Lower leg skin (tissue), 4 donors: ENCODE measurements at regions not wholly inside any gene's neighbourhood (a gene's known extent, or its start where the extent isn't known, plus 50 kb on each side); places are given as distances from the start of the nearest gene placed in this dataset.
"Not testable (repeated sequence)": the region's sequence is repeated elsewhere in the genome, so short reads cannot be mapped to it uniquely, and the experiment has no call there.

Source experiments
- DNase-seq, 2 donors: peaks; one replicate each; pipeline ENCODE4 v3.0.0-alpha.2; 2019; ENCODE audit warnings: low spot score in 2 of 2
- H3K4me3 ChIP-seq: fragments of 200-600 bp; sonication (generic); 2 replicates; pipeline ENCODE4 v1.5.1; 2017; ENCODE audit warnings: mild to moderate bottlenecking, low read depth; ENCODE audit not compliant: poor library complexity, severe bottlenecking
- POLR2A ChIP-seq, 2 donors: fragments of 450-650 bp; IDR thresholded peaks; one replicate each; pipeline ENCODE4 v1.6.1; 2016 to 2017; ENCODE audit warnings: antibody characterized with exemption in 2 of 2, mild to moderate bottlenecking in 1 of 2, moderate library complexity in 1 of 2
- WGBS, 2 donors: methylation state at CpG; one replicate each; pipeline ENCODE4 v1.1.5; 2018; 5-methylcytosine and 5-hydroxymethylcytosine counted together
- intact Hi-C: fragments of 100-400 bp; cut with DNase I; formaldehyde crosslinking; loops from one replicate; pipeline ENCODE4 v1.15.0; 2023; ENCODE audit warnings: low total_unique reads
- TF ChIP-seq, protein P1 (sequence below), 3 donors: fragments of 450-650 bp; IDR thresholded peaks; one replicate each; pipeline ENCODE4 v1.5.1; 2016; ENCODE audit warnings: antibody characterized with exemption in 3 of 3, mild to moderate bottlenecking in 3 of 3, moderate library complexity in 2 of 3

GRCh38 chr9:74404620-74405019 lies 92.5 kb upstream of the RORB start:
- no peak overlapping the region for H3K4me3 ChIP-seq
- 77 to 88% methylated on average over 2 of the region's 2 CpGs for WGBS, 2 donors
- intact Hi-C loops: no loop called here

GRCh38 chr9:74407166-74407565 lies 90.0 kb upstream of the RORB start:
- intact Hi-C loops: no loop called here
- WGBS, 2 donors: 67 to 77% methylated on average over 3 of the region's 3 CpGs
- no peak for DNase-seq

More at GRCh38 chr9:74404620-74405019, 92.5 kb upstream of the RORB start:
- DNase-seq: no peak
- TF ChIP-seq POLR2A (IDR thresholded peaks at IDR 0.05): no peak
- TF ChIP-seq, protein P1, sequence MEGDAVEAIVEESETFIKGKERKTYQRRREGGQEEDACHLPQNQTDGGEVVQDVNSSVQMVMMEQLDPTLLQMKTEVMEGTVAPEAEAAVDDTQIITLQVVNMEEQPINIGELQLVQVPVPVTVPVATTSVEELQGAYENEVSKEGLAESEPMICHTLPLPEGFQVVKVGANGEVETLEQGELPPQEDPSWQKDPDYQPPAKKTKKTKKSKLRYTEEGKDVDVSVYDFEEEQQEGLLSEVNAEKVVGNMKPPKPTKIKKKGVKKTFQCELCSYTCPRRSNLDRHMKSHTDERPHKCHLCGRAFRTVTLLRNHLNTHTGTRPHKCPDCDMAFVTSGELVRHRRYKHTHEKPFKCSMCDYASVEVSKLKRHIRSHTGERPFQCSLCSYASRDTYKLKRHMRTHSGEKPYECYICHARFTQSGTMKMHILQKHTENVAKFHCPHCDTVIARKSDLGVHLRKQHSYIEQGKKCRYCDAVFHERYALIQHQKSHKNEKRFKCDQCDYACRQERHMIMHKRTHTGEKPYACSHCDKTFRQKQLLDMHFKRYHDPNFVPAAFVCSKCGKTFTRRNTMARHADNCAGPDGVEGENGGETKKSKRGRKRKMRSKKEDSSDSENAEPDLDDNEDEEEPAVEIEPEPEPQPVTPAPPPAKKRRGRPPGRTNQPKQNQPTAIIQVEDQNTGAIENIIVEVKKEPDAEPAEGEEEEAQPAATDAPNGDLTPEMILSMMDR (IDR thresholded peaks at IDR 0.05): no peak

GRCh38 chr9:74412236-74412979 lies 84.7 kb upstream of the RORB start:
- intact Hi-C loops: no loop called here
- 30 to 42% methylated on average over 3 of the region's 3 CpGs for WGBS, 2 donors
- DNase-seq: no peak
- no peak overlapping the region for H3K4me3 ChIP-seq
- TF ChIP-seq POLR2A (IDR thresholded peaks at IDR 0.05): no peak
- TF ChIP-seq, protein P1 (IDR thresholded peaks at IDR 0.05): no peak

More at GRCh38 chr9:74407166-74407565, 90.0 kb upstream of the RORB start:
- H3K4me3 ChIP-seq: no peak overlapping the region
- TF ChIP-seq POLR2A (IDR thresholded peaks at IDR 0.05): no peak
- TF ChIP-seq, protein P1 (IDR thresholded peaks at IDR 0.05): no peak

DNA sequence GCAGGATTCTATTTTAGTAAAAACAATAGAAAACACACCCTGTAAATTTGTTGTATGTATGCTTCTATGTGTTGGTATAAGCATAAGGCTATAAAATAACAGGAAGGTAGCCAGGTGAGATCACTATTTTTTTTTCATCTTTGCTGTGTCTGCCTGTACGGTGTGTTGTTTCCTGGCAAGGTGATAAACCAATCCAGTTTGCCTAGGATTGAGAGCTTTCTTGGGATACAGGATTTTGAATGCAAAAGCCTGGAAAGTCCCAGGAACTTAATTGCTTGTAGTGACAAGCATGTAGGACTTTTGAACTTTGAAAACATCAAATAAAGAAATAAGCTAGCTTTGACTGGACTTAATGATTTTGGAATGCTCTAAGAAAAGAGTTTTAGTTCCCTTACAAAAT lies 83.3 kb upstream of the RORB start:
- H3K4me3 ChIP-seq: no peak overlapping the region
- intact Hi-C loops: no loop called here
- TF ChIP-seq POLR2A (IDR thresholded peaks at IDR 0.05): no peak
- TF ChIP-seq, protein P1 (IDR thresholded peaks at IDR 0.05): no peak
- 21 to 24% methylated on average over 1 of the region's 1 CpG for WGBS, 2 donors
- no peak for DNase-seq

- DNase-seq: no peak
- intact Hi-C loops: no loop called here
- TF ChIP-seq, protein P1 (IDR thresholded peaks at IDR 0.05): no peak
- no peak for TF ChIP-seq POLR2A (IDR thresholded peaks at IDR 0.05)
- no peak overlapping the region for H3K4me3 ChIP-seq
- WGBS, 2 donors: 52 to 59% methylated on average over 1 of the region's 1 CpG
Measured at GRCh38 chr9:74414325-74414724, 82.8 kb upstream of the RORB start.

- TF ChIP-seq, protein P1 (IDR thresholded peaks at IDR 0.05): no peak
- no peak for TF ChIP-seq POLR2A (IDR thresholded peaks at IDR 0.05)
- no peak for DNase-seq
- intact Hi-C loops: no loop called here
- no peak overlapping the region for H3K4me3 ChIP-seq
Measured at GRCh38 chr9:74415995-74416394, 81.1 kb upstream of the RORB start.

DNA sequence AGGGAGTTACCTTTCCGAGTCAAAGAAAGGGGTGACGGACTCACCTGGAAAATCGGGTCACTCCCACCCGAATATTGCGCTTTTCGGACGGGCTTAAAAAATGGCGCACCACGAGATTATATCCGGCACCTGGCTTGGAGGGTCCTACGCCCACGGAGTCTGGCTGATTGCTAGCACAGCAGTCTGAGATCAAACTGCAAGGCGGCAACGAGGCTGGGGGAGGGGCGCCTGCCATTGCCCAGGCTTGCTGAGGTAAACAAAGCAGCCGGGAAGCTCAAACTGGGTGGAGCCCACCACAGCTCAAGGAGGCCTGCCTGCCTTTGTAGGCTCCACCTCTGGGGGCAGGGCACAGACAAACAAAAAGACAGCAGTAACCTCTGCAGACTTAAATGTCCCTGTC lies 72.6 kb upstream of the RORB start:
- H3K4me3 ChIP-seq, intact Hi-C loops, DNase-seq: not testable (repeated sequence)
- 82 to 86% methylated on average over 16 of the region's 16 CpGs for WGBS, 2 donors
